Epithelial cell of esophagus (primary cell): ENCODE measurements at regions not wholly inside any gene's neighbourhood (a gene's known extent, or its start where the extent isn't known, plus 50 kb on each side); places are given as distances from the start of the nearest gene placed in this dataset.

ENCODE experiments used
- DNase-seq: peaks from one replicate; pipeline ENCODE4 v3.0.0; 2010; ENCODE audit warnings: low read depth
- H3K4me3 ChIP-seq: 2 replicates; pipeline ENCODE4 v1.5.1; 2011; ENCODE audit warnings: mild to moderate bottlenecking, low read length, control low read depth
- CTCF ChIP-seq: IDR thresholded peaks from 2 replicates; pipeline ENCODE4 v1.5.1; 2011; ENCODE audit warnings: low read depth, mild to moderate bottlenecking, low read length, control low read depth, inconsistent platforms; ENCODE audit not compliant: insufficient read depth; ENCODE audit errors: missing control alignments

- no peak for TF ChIP-seq CTCF
- no peak for DNase-seq
- H3K4me3 ChIP-seq = no peak overlapping the region
These were observed 318.5 kb downstream of the ARAP2 start for GRCh38 chr4:35925806-35926205.

- TF ChIP-seq CTCF = no peak
- no peak for DNase-seq
- H3K4me3 ChIP-seq = no peak overlapping the region
These were observed 317.5 kb downstream of the ARAP2 start for GRCh38 chr4:35926788-35927187.

GRCh38 chr4:35933901-35934300 is 310.4 kb downstream of the ARAP2 start:
- no peak overlapping the region for H3K4me3 ChIP-seq
- no peak for TF ChIP-seq CTCF
- DNase-seq = no peak

- TF ChIP-seq CTCF = peak; percentile 38
- DNase-seq = peak; percentile 36
- no peak overlapping the region for H3K4me3 ChIP-seq
These were observed 309.9 kb downstream of the ARAP2 start for GRCh38 chr4:35934320-35934981.

GRCh38 chr4:35938936-35939335 is 305.4 kb downstream of the ARAP2 start:
- no peak for DNase-seq
- H3K4me3 ChIP-seq = no peak overlapping the region
- TF ChIP-seq CTCF = no peak

GRCh38 chr4:35939751-35940150 is 304.6 kb downstream of the ARAP2 start:
- TF ChIP-seq CTCF = no peak
- DNase-seq = peak; percentile 21
- H3K4me3 ChIP-seq = no peak overlapping the region

GRCh38 chr4:35942092-35942491 is 302.2 kb downstream of the ARAP2 start:
- no peak for TF ChIP-seq CTCF
- H3K4me3 ChIP-seq = no peak overlapping the region
- no peak for DNase-seq
